SU-DHL-6 (cell line): ENCODE measurements at regions not wholly inside any gene's neighbourhood (a gene's known extent, or its start where the extent isn't known, plus 50 kb on each side); places are given as distances from the start of the nearest gene placed in this dataset.

Experiments used
- H2AFZ ChIP-seq: fragments of 200-600 bp; sonication (generic); 2 replicates; pipeline ENCODE4 v1.6.1; 2014; ENCODE audit warnings: low read depth, mild to moderate bottlenecking, moderate library complexity, mixed read lengths, antibody characterized with exemption, low read length; ENCODE audit not compliant: severe bottlenecking
- H3F3A ChIP-seq: fragments of 200-600 bp; shearing (Covaris generic); 2 replicates; pipeline ENCODE4 v1.6.0; 2016; ENCODE audit warnings: antibody characterized with exemption, mild to moderate bottlenecking; ENCODE audit not compliant: insufficient read depth
- H3K27ac ChIP-seq: fragments of 200-600 bp; sonication (generic); 2 replicates; pipeline ENCODE4 v1.5.1; 2016; ENCODE audit warnings: low read depth, mild to moderate bottlenecking, low read length, moderate library complexity, mixed read lengths
- H3K27me3 ChIP-seq: fragments of 200-600 bp; sonication (generic), shearing (Covaris generic); 2 replicates; pipeline ENCODE4 v1.6.0; 2014; ENCODE audit warnings: mild to moderate bottlenecking, low read length
- H3K36me3 ChIP-seq: fragments of 200-600 bp; sonication (generic); 2 replicates; pipeline ENCODE4 v1.6.1; 2014; ENCODE audit warnings: mild to moderate bottlenecking, low read length, mixed read lengths
- H3K4me2 ChIP-seq: fragments of 300-600, 200-600 bp; shearing (Covaris generic), sonication (generic); 2 replicates; pipeline ENCODE4 v1.6.0; 2014; ENCODE audit warnings: low read length, low read depth, mild to moderate bottlenecking; ENCODE audit not compliant: poor library complexity, severe bottlenecking
- H3K4me3 ChIP-seq: fragments of 200-600 bp; sonication (generic); 2 replicates; pipeline ENCODE4 v1.5.1; 2014; ENCODE audit warnings: antibody characterized with exemption, low read length, mild to moderate bottlenecking, mixed read lengths; ENCODE audit not compliant: insufficient read depth, poor library complexity, severe bottlenecking
- H3K79me2 ChIP-seq: fragments of 200-600 bp; sonication (generic); 2 replicates; pipeline ENCODE4 v1.6.1; 2014; ENCODE audit warnings: mild to moderate bottlenecking, low read length, moderate library complexity; ENCODE audit not compliant: insufficient read depth
- H3K9ac ChIP-seq: fragments of 200-600 bp; sonication (generic); 2 replicates; pipeline ENCODE4 v1.7.0; 2014; ENCODE audit warnings: mild to moderate bottlenecking, low read length
- H3K9me2 ChIP-seq: fragments of 200-600 bp; sonication (generic); replicated peaks from 2 replicates; pipeline ENCODE4 v1.6.1; 2014; ENCODE audit warnings: low read length; ENCODE audit not compliant: insufficient read depth
- H3K9me3 ChIP-seq: fragments of 200-600 bp; sonication (generic); 2 replicates; pipeline ENCODE4 v1.6.1; 2014; ENCODE audit warnings: low read length, mixed read lengths; ENCODE audit not compliant: insufficient read depth
- H4K20me1 ChIP-seq: fragments of 200-600 bp; sonication (generic); 2 replicates; pipeline ENCODE4 v1.6.1; 2014; ENCODE audit warnings: low read depth, mild to moderate bottlenecking, antibody characterized with exemption, low read length, moderate library complexity, mixed read lengths
- CTCF ChIP-seq: fragments of 200-600 bp; sonication (generic); IDR thresholded peaks from one replicate; pipeline ENCODE4 v1.5.1; 2017; ENCODE audit warnings: antibody characterized with exemption, mild to moderate bottlenecking, low read length, moderate library complexity; ENCODE audit not compliant: insufficient read depth, poor library complexity, severe bottlenecking
- EZH2phosphoT487 ChIP-seq: fragments of 200-600 bp; sonication (generic), shearing (Covaris generic); conservative IDR thresholded peaks from 2 replicates; pipeline ENCODE4 v1.6.1; 2018; ENCODE audit warnings: mild to moderate bottlenecking, antibody characterized with exemption, low read length, moderate library complexity, mixed read lengths

- Histone ChIP-seq H2AFZ (no peak overlapping the region), H3K79me2 (no peaks in the 10 kb centered on the region), H3K36me3 (no peaks in the 10 kb centered on the region), H3K9me2 (no peaks in the 10 kb centered on the region), H3K9ac (no peak overlapping the region), H3K27me3 (no peaks in the 10 kb centered on the region), H3F3A (no peaks in the 10 kb centered on the region), H3K9me3 (no peaks in the 10 kb centered on the region), H3K4me3 (no peak overlapping the region), H4K20me1 (no peaks in the 10 kb centered on the region), H3K27ac (no peak overlapping the region), H3K4me2 (no peak overlapping the region)
- TF ChIP-seq CTCF (no peak), EZH2phosphoT487 (no peak)
Observed at GRCh38 chr13:103703246-103703645, 637.0 kb upstream of the SLC10A2 start.

- Histone ChIP-seq H3K9ac (no peak overlapping the region), H3K4me3 (no peak overlapping the region), H2AFZ (no peak overlapping the region), H3K9me2 (no peaks in the 10 kb centered on the region), H4K20me1 (no peaks in the 10 kb centered on the region), H3K9me3 (no peaks in the 10 kb centered on the region), H3K27ac (no peak overlapping the region), H3K4me2 (no peak overlapping the region), H3F3A (no peaks in the 10 kb centered on the region), H3K27me3 (no peaks in the 10 kb centered on the region), H3K79me2 (no peaks in the 10 kb centered on the region), H3K36me3 (no peaks in the 10 kb centered on the region)
- TF ChIP-seq EZH2phosphoT487 (no peak), CTCF (no peak)
Observed at GRCh38 chr13:103698000-103698399, 631.8 kb upstream of the SLC10A2 start.

- no peak for TF ChIP-seq EZH2phosphoT487
- H3K27me3 ChIP-seq = no peaks in the 10 kb centered on the region
- H3K4me2 ChIP-seq = no peak overlapping the region
- H3K79me2 ChIP-seq = no peaks in the 10 kb centered on the region
- H3K9ac ChIP-seq = no peak overlapping the region
- no peak overlapping the region for H3K27ac ChIP-seq
- no peak overlapping the region for H2AFZ ChIP-seq
- H3K9me2 ChIP-seq = no peaks in the 10 kb centered on the region
- H3K4me3 ChIP-seq = no peak overlapping the region
- H3K36me3 ChIP-seq = no peaks in the 10 kb centered on the region
- H4K20me1 ChIP-seq = no peaks in the 10 kb centered on the region
- H3F3A ChIP-seq = no peaks in the 10 kb centered on the region
- H3K9me3 ChIP-seq = no peaks in the 10 kb centered on the region
Observed at GRCh38 chr13:103695320-103695719, 629.1 kb upstream of the SLC10A2 start.

- no peak overlapping the region for H3K4me3 ChIP-seq
- no peak overlapping the region for H3K4me2 ChIP-seq
- no peak overlapping the region for H3K9ac ChIP-seq
- H3K27me3 ChIP-seq = no peaks in the 10 kb centered on the region
- no peaks in the 10 kb centered on the region for H4K20me1 ChIP-seq
- H3K9me2 ChIP-seq = no peaks in the 10 kb centered on the region
- H3K36me3 ChIP-seq = no peaks in the 10 kb centered on the region
- no peaks in the 10 kb centered on the region for H3K79me2 ChIP-seq
- H2AFZ ChIP-seq = no peak overlapping the region
- TF ChIP-seq EZH2phosphoT487 = no peak
- TF ChIP-seq CTCF = no peak
- no peaks in the 10 kb centered on the region for H3K9me3 ChIP-seq
- H3F3A ChIP-seq = no peaks in the 10 kb centered on the region
- no peak overlapping the region for H3K27ac ChIP-seq
Observed at GRCh38 chr13:103694471-103694870, 628.3 kb upstream of the SLC10A2 start.
